ENCODE measurements at regions not wholly inside any gene's neighbourhood (a gene's known extent, or its start where the extent isn't known, plus 50 kb on each side); places are given as distances from the start of the nearest gene placed in this dataset.

- Histone ChIP-seq H3K9me2 (replicated peaks; ENCODE audit: insufficient read depth, low read length) (no peaks in the 10 kb centered on the region), H3K9ac (ENCODE audit: low read length) (no peak overlapping the region), H3K4me1 (ENCODE audit: low read length) (no peaks in the 10 kb centered on the region), H3K27me3 (ENCODE audit: low read length) (no peaks in the 10 kb centered on the region), H3K27ac (ENCODE audit: low read length) (no peak overlapping the region), H2AFZ (ENCODE audit: low read length) (no peak overlapping the region), H3K36me3 (ENCODE audit: insufficient read depth, low read length) (no peaks in the 10 kb centered on the region), H3K79me2 (ENCODE audit: low read length) (no peaks in the 10 kb centered on the region), H3K9me3 (ENCODE audit: low read length) (no peaks in the 10 kb centered on the region; the same call in 1 of the 2 replicates), H3K4me2 (ENCODE audit: low read depth, low read length, poor library complexity, severe bottlenecking) (no peak overlapping the region), H4K20me1 (ENCODE audit: insufficient read depth, low read depth, low read length) (no peaks in the 10 kb centered on the region), H3K4me3 (ENCODE audit: low read length) (no peak overlapping the region)
- no peak for DNase-seq
These were observed 537.6 kb upstream of the TMEM132C start for GRCh38 chr12:127729381-127729780.

- no peak overlapping the region for H3K4me2 ChIP-seq (ENCODE audit: low read depth, low read length, poor library complexity, severe bottlenecking)
- no peaks in the 10 kb centered on the region for H4K20me1 ChIP-seq (ENCODE audit: insufficient read depth, low read depth, low read length)
- no peaks in the 10 kb centered on the region for H3K4me1 ChIP-seq (ENCODE audit: low read length)
- no peaks in the 10 kb centered on the region for H3K36me3 ChIP-seq (ENCODE audit: insufficient read depth, low read length)
- H3K27me3 ChIP-seq (ENCODE audit: low read length), result no peaks in the 10 kb centered on the region
- H3K9me3 ChIP-seq (ENCODE audit: low read length), result no peaks in the 10 kb centered on the region; the same call in 1 of the 2 replicates
- H2AFZ ChIP-seq (ENCODE audit: low read length), result no peak overlapping the region
- no peak overlapping the region for H3K4me3 ChIP-seq (ENCODE audit: low read length)
- H3K9me2 ChIP-seq (replicated peaks; ENCODE audit: insufficient read depth, low read length), result no peaks in the 10 kb centered on the region
- no peak for DNase-seq
- no peak overlapping the region for H3K9ac ChIP-seq (ENCODE audit: low read length)
- H3K27ac ChIP-seq (ENCODE audit: low read length), result no peak overlapping the region
- H3K79me2 ChIP-seq (ENCODE audit: low read length), result no peaks in the 10 kb centered on the region
These were observed 535.3 kb upstream of the TMEM132C start for GRCh38 chr12:127731657-127732056.

- Histone ChIP-seq H3K9me3 (ENCODE audit: low read length) (no peaks in the 10 kb centered on the region), H3K9ac (ENCODE audit: low read length) (no peak overlapping the region), H3K4me1 (ENCODE audit: low read length) (no peaks in the 10 kb centered on the region), H3K9me2 (replicated peaks; ENCODE audit: insufficient read depth, low read length) (no peaks in the 10 kb centered on the region), H4K20me1 (ENCODE audit: insufficient read depth, low read depth, low read length) (no peaks in the 10 kb centered on the region), H3K27me3 (ENCODE audit: low read length) (no peaks in the 10 kb centered on the region), H3K4me2 (ENCODE audit: low read depth, low read length, poor library complexity, severe bottlenecking) (no peak overlapping the region), H3K4me3 (ENCODE audit: low read length) (no peak overlapping the region), H2AFZ (ENCODE audit: low read length) (no peak overlapping the region), H3K27ac (ENCODE audit: low read length) (no peak overlapping the region), H3K79me2 (ENCODE audit: low read length) (no peaks in the 10 kb centered on the region), H3K36me3 (ENCODE audit: insufficient read depth, low read length) (no peaks in the 10 kb centered on the region)
- DNase-seq, result no peak
These were observed 524.7 kb upstream of the TMEM132C start for GRCh38 chr12:127742231-127742630.

- H4K20me1 ChIP-seq (ENCODE audit: insufficient read depth, low read depth, low read length), result no peaks in the 10 kb centered on the region
- H3K27me3 ChIP-seq (ENCODE audit: low read length), result no peaks in the 10 kb centered on the region
- H2AFZ ChIP-seq (ENCODE audit: low read length), result no peak overlapping the region
- no peak overlapping the region for H3K9ac ChIP-seq (ENCODE audit: low read length)
- H3K9me3 ChIP-seq (ENCODE audit: low read length), result no peaks in the 10 kb centered on the region
- no peaks in the 10 kb centered on the region for H3K79me2 ChIP-seq (ENCODE audit: low read length)
- H3K4me3 ChIP-seq (ENCODE audit: low read length), result no peak overlapping the region
- no peak for DNase-seq
- no peak overlapping the region for H3K4me2 ChIP-seq (ENCODE audit: low read depth, low read length, poor library complexity, severe bottlenecking)
- no peaks in the 10 kb centered on the region for H3K36me3 ChIP-seq (ENCODE audit: insufficient read depth, low read length)
- no peaks in the 10 kb centered on the region for H3K9me2 ChIP-seq (replicated peaks; ENCODE audit: insufficient read depth, low read length)
- H3K4me1 ChIP-seq (ENCODE audit: low read length), result no peaks in the 10 kb centered on the region
- H3K27ac ChIP-seq (ENCODE audit: low read length), result no peak overlapping the region
These were observed 521.3 kb upstream of the TMEM132C start for GRCh38 chr12:127745469-127746212.

GRCh38 chr12:127749416-127749815 lies 517.6 kb upstream of the TMEM132C start:
- H2AFZ ChIP-seq (ENCODE audit: low read length), result no peak overlapping the region
- H3K4me2 ChIP-seq (ENCODE audit: low read depth, low read length, poor library complexity, severe bottlenecking), result no peak overlapping the region
- no peaks in the 10 kb centered on the region for H3K9me3 ChIP-seq (ENCODE audit: low read length)
- no peak overlapping the region for H3K9ac ChIP-seq (ENCODE audit: low read length)
- no peaks in the 10 kb centered on the region for H3K36me3 ChIP-seq (ENCODE audit: insufficient read depth, low read length)
- no peaks in the 10 kb centered on the region for H3K9me2 ChIP-seq (replicated peaks; ENCODE audit: insufficient read depth, low read length)
- no peaks in the 10 kb centered on the region for H3K79me2 ChIP-seq (ENCODE audit: low read length)
- H3K27ac ChIP-seq (ENCODE audit: low read length), result no peak overlapping the region
- no peaks in the 10 kb centered on the region for H3K27me3 ChIP-seq (ENCODE audit: low read length)
- no peak for DNase-seq
- no peaks in the 10 kb centered on the region for H3K4me1 ChIP-seq (ENCODE audit: low read length)
- H4K20me1 ChIP-seq (ENCODE audit: insufficient read depth, low read depth, low read length), result no peaks in the 10 kb centered on the region
- no peak overlapping the region for H3K4me3 ChIP-seq (ENCODE audit: low read length)

- no peaks in the 10 kb centered on the region for H3K9me3 ChIP-seq (ENCODE audit: low read length)
- H3K27me3 ChIP-seq (ENCODE audit: low read length), result no peaks in the 10 kb centered on the region
- no peaks in the 10 kb centered on the region for H3K4me1 ChIP-seq (ENCODE audit: low read length)
- H3K4me3 ChIP-seq (ENCODE audit: low read length), result no peak overlapping the region
- no peak overlapping the region for H2AFZ ChIP-seq (ENCODE audit: low read length)
- no peaks in the 10 kb centered on the region for H3K79me2 ChIP-seq (ENCODE audit: low read length)
- no peak overlapping the region for H3K4me2 ChIP-seq (ENCODE audit: low read depth, low read length, poor library complexity, severe bottlenecking)
- H3K36me3 ChIP-seq (ENCODE audit: insufficient read depth, low read length), result no peaks in the 10 kb centered on the region
- no peak for DNase-seq
- no peaks in the 10 kb centered on the region for H3K9me2 ChIP-seq (replicated peaks; ENCODE audit: insufficient read depth, low read length)
- H3K27ac ChIP-seq (ENCODE audit: low read length), result no peak overlapping the region
- H3K9ac ChIP-seq (ENCODE audit: low read length), result no peak overlapping the region
- no peaks in the 10 kb centered on the region for H4K20me1 ChIP-seq (ENCODE audit: insufficient read depth, low read depth, low read length)
These were observed 516.7 kb upstream of the TMEM132C start for GRCh38 chr12:127750076-127750840.

GRCh38 chr12:127752802-127753201 lies 514.2 kb upstream of the TMEM132C start:
- Histone ChIP-seq H3K4me1 (ENCODE audit: low read length) (no peaks in the 10 kb centered on the region), H3K79me2 (ENCODE audit: low read length) (no peaks in the 10 kb centered on the region), H3K9me3 (ENCODE audit: low read length) (no peaks in the 10 kb centered on the region), H3K4me3 (ENCODE audit: low read length) (no peak overlapping the region), H3K4me2 (ENCODE audit: low read depth, low read length, poor library complexity, severe bottlenecking) (no peak overlapping the region), H3K36me3 (ENCODE audit: insufficient read depth, low read length) (no peaks in the 10 kb centered on the region; the same call in 1 of the 2 replicates), H3K9ac (ENCODE audit: low read length) (no peak overlapping the region), H4K20me1 (ENCODE audit: insufficient read depth, low read depth, low read length) (no peaks in the 10 kb centered on the region), H3K27me3 (ENCODE audit: low read length) (no peaks in the 10 kb centered on the region), H3K9me2 (replicated peaks; ENCODE audit: insufficient read depth, low read length) (no peaks in the 10 kb centered on the region), H3K27ac (ENCODE audit: low read length) (no peak overlapping the region), H2AFZ (ENCODE audit: low read length) (no peak overlapping the region)
- no peak for DNase-seq

GRCh38 chr12:127760357-127760756 lies 506.6 kb upstream of the TMEM132C start:
- H3K4me2 ChIP-seq (ENCODE audit: low read depth, low read length, poor library complexity, severe bottlenecking), result no peak overlapping the region

More at GRCh38 chr12:127760357-127760756, 506.6 kb upstream of the TMEM132C start:
- Histone ChIP-seq H4K20me1 (ENCODE audit: insufficient read depth, low read depth, low read length) (no peaks in the 10 kb centered on the region), H3K27ac (ENCODE audit: low read length) (no peak overlapping the region), H3K9me2 (replicated peaks; ENCODE audit: insufficient read depth, low read length) (no peaks in the 10 kb centered on the region), H3K4me3 (ENCODE audit: low read length) (no peak overlapping the region), H2AFZ (ENCODE audit: low read length) (no peak overlapping the region), H3K9ac (ENCODE audit: low read length) (no peak overlapping the region), H3K9me3 (ENCODE audit: low read length) (peaks cover 4% of the 10 kb centered on the region; the same call in 1 of the 2 replicates), H3K36me3 (ENCODE audit: insufficient read depth, low read length) (no peaks in the 10 kb centered on the region; the same call in 1 of the 2 replicates), H3K4me1 (ENCODE audit: low read length) (no peaks in the 10 kb centered on the region), H3K27me3 (ENCODE audit: low read length) (no peaks in the 10 kb centered on the region), H3K79me2 (ENCODE audit: low read length) (no peaks in the 10 kb centered on the region)
- no peak for DNase-seq
